C4-2B (cell line): ENCODE measurements at regions not wholly inside any gene's neighbourhood (a gene's known extent, or its start where the extent isn't known, plus 50 kb on each side); places are given as distances from the start of the nearest gene placed in this dataset.

Source experiments
- CTCF ChIP-seq: fragments of 450-650 bp; conservative IDR thresholded peaks from 2 replicates; pipeline ENCODE4 v1.5.1; 2017; ENCODE audit warnings: mild to moderate bottlenecking
- ZFX ChIP-seq: fragments of 450-650 bp; IDR thresholded peaks from 2 replicates; pipeline ENCODE4 v1.6.1; 2017

GRCh38 chr1:48082271-48082962 lies 85.2 kb upstream of the TRABD2B start:
- no peak for TF ChIP-seq CTCF
- no peak for TF ChIP-seq ZFX
